Testis (tissue), 2 donors: ENCODE measurements at regions not wholly inside any gene's neighbourhood (a gene's known extent, or its start where the extent isn't known, plus 50 kb on each side); places are given as distances from the start of the nearest gene placed in this dataset.
"Not testable (repeated sequence)": the region's sequence is repeated elsewhere in the genome, so short reads cannot be mapped to it uniquely, and the experiment has no call there.

Experiments used
- DNase-seq: peaks from one replicate; pipeline ENCODE4 v3.0.0-alpha.2; 2019
- H3K27ac ChIP-seq, 2 donors: fragments of 200-600 bp; sonication (generic); one replicate each; pipeline ENCODE4 v1.5.1; 2019
- H3K27me3 ChIP-seq: fragments of 200-600 bp; sonication (generic); one replicate; pipeline ENCODE4 v1.5.1; 2019
- H3K36me3 ChIP-seq: fragments of 200-600 bp; sonication (generic); one replicate; pipeline ENCODE4 v1.5.1; 2017; ENCODE audit warnings: low read depth; ENCODE audit errors: missing control alignments
- H3K4me1 ChIP-seq: fragments of 200-600 bp; sonication (generic); one replicate; pipeline ENCODE4 v1.5.1; 2019
- H3K4me3 ChIP-seq, 2 donors: fragments of 200-600 bp; sonication (generic); one replicate each; pipeline ENCODE4 v1.5.1; 2017 to 2019
- H3K9me3 ChIP-seq: fragments of 200-600 bp; sonication (generic); one replicate; pipeline ENCODE4 v1.5.1; 2017
- CTCF ChIP-seq, 3 experiments: fragments of 450-650 bp in 2 of 3; fragments of 200-600 bp in 1 of 3; sonication (generic) in 1 of 3; IDR thresholded peaks; one replicate each; pipeline ENCODE4 v1.5.1; 2016 to 2019; ENCODE audit warnings: antibody characterized with exemption in 3 of 3, mild to moderate bottlenecking in 2 of 3, moderate library complexity in 1 of 3
- POLR2A ChIP-seq: fragments of 450-650 bp; IDR thresholded peaks from one replicate; pipeline ENCODE4 v1.6.1; 2017; ENCODE audit warnings: antibody characterized with exemption, mild to moderate bottlenecking, moderate library complexity
- WGBS, 2 donors: methylation state at CpG; one replicate each; pipeline ENCODE4 v1.1.5; 2018; 5-methylcytosine and 5-hydroxymethylcytosine counted together
- intact Hi-C: fragments of 100-400 bp; cut with DNase I; formaldehyde crosslinking; loops from one replicate; pipeline ENCODE4 v1.15.1; 2023; ENCODE audit warnings: low total_unique reads

GRCh38 chr7:81399471-81399870 is 370.4 kb downstream of the HGF start:
- Histone ChIP-seq H3K9me3 (no peaks in the 10 kb centered on the region), H3K4me3 (no peak overlapping the region), H3K27me3 (no peaks in the 10 kb centered on the region), H3K27ac (no peak overlapping the region), H3K36me3 (no peaks in the 10 kb centered on the region), H3K4me1 (no peaks in the 10 kb centered on the region)
- no peak for DNase-seq
- intact Hi-C loops = no loop called here
- 32 to 48% methylated on average over 3 of the region's 3 CpGs for WGBS, 2 donors
- TF ChIP-seq POLR2A (no peak), CTCF (IDR thresholded peaks at IDR 0.05) (no peak)

GRCh38 chr7:81394029-81394428 is 375.8 kb downstream of the HGF start:
- WGBS, 2 donors = 87 to 93% methylated on average over 2 of the region's 2 CpGs
- H3K4me1 ChIP-seq = no peaks in the 10 kb centered on the region
- H3K9me3 ChIP-seq = no peaks in the 10 kb centered on the region
- H3K4me3 ChIP-seq = no peak overlapping the region
- intact Hi-C loops = no loop called here
- TF ChIP-seq POLR2A (no peak), CTCF (IDR thresholded peaks at IDR 0.05) (no peak)
- H3K36me3 ChIP-seq = no peaks in the 10 kb centered on the region
- no peak for DNase-seq
- no peak overlapping the region for H3K27ac ChIP-seq
- no peaks in the 10 kb centered on the region for H3K27me3 ChIP-seq

GRCh38 chr7:81393018-81393417 is 376.8 kb downstream of the HGF start:
- intact Hi-C loops = no loop called here
- TF ChIP-seq CTCF (IDR thresholded peaks at IDR 0.05) (no peak), POLR2A (no peak)
- Histone ChIP-seq H3K4me3 (no peak overlapping the region), H3K27ac (no peak overlapping the region), H3K9me3 (no peaks in the 10 kb centered on the region), H3K27me3 (no peaks in the 10 kb centered on the region), H3K4me1 (no peaks in the 10 kb centered on the region), H3K36me3 (no peaks in the 10 kb centered on the region)
- DNase-seq = no peak
- WGBS, 2 donors = 90 to 93% methylated on average over 2 of the region's 2 CpGs

- intact Hi-C loops = no loop called here
- no peak for DNase-seq
- Histone ChIP-seq H3K4me1 (no peaks in the 10 kb centered on the region), H3K4me3 (no peak overlapping the region), H3K9me3 (no peaks in the 10 kb centered on the region), H3K27me3 (no peaks in the 10 kb centered on the region), H3K27ac (no peak overlapping the region), H3K36me3 (no peaks in the 10 kb centered on the region)
- TF ChIP-seq POLR2A = no peak
- WGBS, 2 donors = 91 to 93% methylated on average over 1 of the region's 1 CpG
Observed at GRCh38 chr7:81385370-81385769, 384.5 kb downstream of the HGF start.

- no peak for DNase-seq
- no peaks in the 10 kb centered on the region for H3K9me3 ChIP-seq
- 78 to 80% methylated on average over 2 of the region's 2 CpGs for WGBS, 2 donors
- no peak overlapping the region for H3K27ac ChIP-seq
- TF ChIP-seq POLR2A (no peak), CTCF (IDR thresholded peaks at IDR 0.05) (no peak)
- H3K36me3 ChIP-seq = no peaks in the 10 kb centered on the region
- no peak overlapping the region for H3K4me3 ChIP-seq
- no peaks in the 10 kb centered on the region for H3K27me3 ChIP-seq
- intact Hi-C loops = no loop called here
- H3K4me1 ChIP-seq = no peaks in the 10 kb centered on the region
Observed at GRCh38 chr7:81383846-81384245, 386.0 kb downstream of the HGF start.

- intact Hi-C loops, H3K36me3 ChIP-seq, H3K27ac ChIP-seq, H3K4me1 ChIP-seq, DNase-seq, H3K9me3 ChIP-seq, H3K4me3 ChIP-seq, H3K27me3 ChIP-seq: not testable (repeated sequence)
Observed at GRCh38 chr7:81374641-81375040, 395.2 kb downstream of the HGF start.
